NCI-H1092 treated with DMSO at 0.1 percent for 48 hours (cell line): ENCODE measurements at regions not wholly inside any gene's neighbourhood (a gene's known extent, or its start where the extent isn't known, plus 50 kb on each side); places are given as distances from the start of the nearest gene placed in this dataset.

Experiments used
- DNase-seq: peaks from one replicate; lab custom pipeline; 2025; lab: John Stamatoyannopoulos, UW

GRCh38 chr2:16120591-16121180 is 180.3 kb downstream of the MYCN start:
- DNase-seq: no peak

DNA sequence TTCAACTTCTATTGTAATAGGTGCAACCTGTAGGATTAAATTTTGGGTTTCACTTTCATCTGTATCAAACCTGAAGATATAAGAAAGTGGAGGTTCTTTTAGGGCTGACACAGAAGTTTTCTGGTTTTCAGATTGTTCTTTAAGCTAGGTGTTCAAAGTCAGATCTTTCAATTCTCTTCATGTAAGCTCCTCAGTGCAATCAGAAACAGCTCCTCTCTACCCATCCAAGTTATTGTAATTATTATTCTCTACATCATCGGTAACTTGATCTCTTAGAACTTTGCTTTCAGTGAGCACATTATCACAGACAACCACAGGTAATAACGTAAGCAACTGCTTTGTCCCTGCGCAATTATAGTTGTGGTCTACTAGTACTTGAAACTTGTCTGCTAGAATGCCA is 179.4 kb downstream of the MYCN start:
- no peak for DNase-seq

GRCh38 chr2:16118611-16119590 is 178.6 kb downstream of the MYCN start:
- no peak for DNase-seq

GRCh38 chr2:16117791-16118610 is 177.7 kb downstream of the MYCN start:
- no peak for DNase-seq

DNA sequence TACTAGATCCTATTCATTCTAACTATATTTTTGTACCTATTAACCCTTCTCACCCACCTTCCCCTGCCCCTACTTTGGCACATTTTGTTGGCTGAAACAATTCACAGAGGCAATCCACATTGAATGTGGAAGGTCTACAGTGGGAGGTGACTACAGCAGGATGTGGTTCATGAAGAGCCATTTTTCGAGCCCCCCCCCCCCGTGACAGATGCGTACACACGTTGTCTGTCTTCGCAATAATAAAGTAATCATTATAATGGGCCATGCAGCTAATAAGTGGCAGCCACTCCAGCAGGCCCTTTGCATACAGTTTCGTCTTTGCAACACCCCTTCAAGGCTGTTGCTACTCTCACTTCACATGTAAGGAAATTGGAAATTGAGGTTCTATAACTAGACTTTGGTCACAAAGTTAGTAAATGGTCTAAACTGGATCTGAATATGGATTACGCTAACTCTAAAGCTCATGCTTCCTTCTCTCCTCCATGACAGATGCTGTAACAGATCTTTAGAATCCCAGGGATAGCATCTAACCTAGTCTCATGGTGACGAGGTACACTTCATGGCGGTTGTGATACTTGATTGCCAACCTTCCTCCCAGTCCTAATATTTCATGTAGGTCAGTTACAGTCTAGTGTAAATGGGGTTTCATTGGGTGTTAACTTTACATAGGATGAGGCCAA is 176.8 kb downstream of the MYCN start:
- DNase-seq: no peak

DNA sequence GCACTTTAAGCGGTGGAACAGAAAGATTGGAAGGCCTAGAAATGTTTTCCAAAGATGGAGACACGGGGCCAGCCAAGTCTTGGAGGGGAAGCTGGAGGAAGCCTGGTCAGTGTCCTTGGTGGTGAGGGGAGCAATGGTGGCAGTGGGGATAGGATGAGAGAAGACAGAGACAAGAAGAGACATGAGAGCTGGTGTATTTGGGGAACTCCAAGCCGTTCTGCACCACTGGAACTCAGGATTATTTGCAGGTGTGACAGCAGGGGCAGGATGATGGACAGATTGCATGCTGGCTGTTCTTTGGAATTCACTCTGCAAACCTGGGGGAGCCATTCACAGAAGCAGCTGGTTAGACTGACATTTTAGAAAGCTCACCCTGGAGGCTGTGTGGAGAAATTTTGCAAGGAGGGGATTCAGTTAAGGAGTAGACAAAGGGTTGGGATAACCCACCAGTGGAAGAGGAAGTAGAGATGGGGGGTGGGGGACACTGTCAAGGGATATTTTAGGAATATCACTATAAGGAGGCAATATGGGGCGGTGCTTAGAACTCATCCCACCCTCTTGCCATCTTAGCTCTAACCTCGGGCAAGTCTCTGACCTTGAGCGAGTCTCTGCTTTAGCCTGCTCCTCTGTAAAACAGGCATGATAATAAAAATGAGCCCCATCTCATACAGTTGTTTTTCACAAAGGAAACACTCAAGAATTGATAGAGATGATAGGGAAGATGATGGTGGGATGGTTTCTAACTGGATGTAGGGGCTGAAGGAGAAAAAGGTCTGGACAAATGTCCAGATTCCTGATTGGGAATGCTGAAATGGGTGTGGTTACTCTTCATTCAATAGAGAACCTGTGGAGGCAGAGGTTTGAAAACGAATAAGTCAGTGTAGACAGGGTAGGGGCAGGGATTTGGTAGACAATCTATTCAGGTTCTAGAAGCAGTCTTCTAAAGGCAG is 175.8 kb downstream of the MYCN start:
- no peak for DNase-seq

GRCh38 chr2:16115291-16115690 is 174.9 kb downstream of the MYCN start:
- DNase-seq: no peak

DNA sequence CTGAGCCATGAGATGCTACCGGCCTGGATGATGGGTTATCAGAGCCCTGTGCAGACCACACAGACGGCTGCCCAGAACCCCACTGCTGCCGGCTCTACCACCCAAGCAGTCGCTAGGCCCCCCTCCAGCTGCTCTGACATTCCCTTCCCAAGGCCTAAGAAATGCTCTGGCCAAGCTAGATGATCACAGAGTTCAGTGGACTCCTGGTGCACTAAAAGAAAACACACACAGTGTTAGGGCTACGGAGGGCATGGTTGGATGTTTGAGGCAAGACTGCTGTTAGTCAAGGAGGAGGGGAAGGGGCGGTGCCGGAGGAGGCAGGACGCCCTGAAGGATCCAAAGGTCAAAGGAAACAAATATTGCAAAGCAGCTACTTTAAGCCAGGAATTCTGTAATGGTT is 174.5 kb downstream of the MYCN start:
- DNase-seq: no peak

- DNase-seq: no peak
These were observed 173.7 kb downstream of the MYCN start for GRCh38 chr2:16114070-16114469.

DNA sequence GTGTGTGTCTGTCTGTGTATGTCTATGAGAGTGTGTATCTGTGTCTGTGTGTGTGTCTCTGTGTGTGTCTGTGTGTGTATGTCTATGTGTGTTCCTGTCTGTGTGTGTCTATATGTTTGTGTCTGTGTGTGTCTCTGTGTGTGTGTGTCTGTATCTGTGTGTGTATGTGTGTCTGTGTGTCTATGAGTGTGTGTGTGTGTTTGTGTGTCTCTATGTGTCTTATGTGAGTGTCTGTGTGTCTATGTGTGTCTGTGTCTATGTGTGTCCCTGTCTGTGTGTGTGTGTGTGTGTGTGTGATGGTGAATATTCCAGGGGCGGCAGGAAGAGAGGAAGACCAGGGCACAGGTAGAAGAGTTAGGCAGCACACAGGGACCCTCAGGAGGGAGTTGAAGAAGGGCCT is 173.2 kb downstream of the MYCN start:
- DNase-seq: no peak

DNA sequence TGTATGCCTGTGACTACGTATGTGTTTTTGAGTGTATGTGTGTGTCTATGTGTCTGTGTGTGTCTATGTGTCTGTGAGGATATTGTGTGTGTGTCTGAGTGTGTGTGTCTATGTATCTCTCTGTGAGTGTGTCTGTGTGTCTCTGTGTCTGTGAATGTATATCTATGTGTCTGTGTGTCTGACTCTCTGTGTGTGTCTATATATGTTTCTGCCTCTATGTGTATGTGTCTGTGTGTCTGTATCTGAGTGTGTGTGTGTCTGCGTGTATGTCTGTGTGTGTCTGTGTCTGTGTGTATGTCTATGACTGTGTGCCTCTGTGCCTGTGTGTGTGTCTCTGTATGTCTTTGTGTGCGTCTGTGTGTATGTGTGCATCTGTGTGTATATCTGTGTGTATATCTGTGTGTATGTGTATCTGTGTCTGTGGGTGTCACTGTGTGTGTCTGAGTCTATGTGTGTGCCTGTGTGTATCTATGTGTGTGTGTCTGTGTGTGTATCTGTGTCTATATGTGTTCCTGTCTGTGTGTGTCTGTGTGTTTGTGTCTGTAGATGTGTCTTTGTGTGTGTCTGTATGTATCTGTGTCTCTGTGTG is 172.7 kb downstream of the MYCN start:
- DNase-seq: no peak

DNA sequence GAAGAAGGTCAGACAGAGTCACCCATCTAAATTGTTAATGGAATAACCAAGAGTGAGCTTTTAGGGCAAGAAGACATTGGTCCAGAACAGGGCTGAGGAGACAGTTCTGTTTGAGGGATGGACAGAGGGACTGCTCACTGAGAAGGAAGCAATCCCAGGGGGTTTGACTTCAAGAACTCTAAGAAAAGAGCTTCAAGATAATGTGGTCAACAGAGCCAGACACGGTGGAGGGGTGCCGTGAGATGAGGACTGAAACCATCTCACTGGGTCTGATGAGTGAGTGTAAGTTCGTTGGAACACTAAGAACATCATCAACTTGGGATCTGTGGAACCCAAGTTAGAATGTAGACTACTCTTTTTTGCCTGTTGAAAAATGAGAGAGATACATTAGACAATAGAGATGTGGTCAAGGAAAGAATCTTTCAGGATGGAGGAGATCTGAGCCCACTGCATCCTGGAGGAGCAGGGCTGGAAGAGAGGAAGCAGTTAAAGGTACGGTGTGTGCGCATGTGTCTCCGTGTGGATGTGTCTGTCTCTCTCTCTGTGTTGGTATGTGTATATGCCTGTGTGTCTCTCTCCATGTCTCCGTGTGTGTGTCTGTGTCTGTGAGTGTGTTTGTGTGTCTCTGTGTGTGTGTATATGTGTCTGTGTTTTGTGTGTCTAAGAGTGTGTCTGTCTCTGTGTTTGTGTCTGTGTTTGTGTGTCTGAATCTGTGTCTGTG is 172.1 kb downstream of the MYCN start:
- no peak for DNase-seq

GRCh38 chr2:16111838-16112210 is 171.5 kb downstream of the MYCN start:
- no peak for DNase-seq

DNA sequence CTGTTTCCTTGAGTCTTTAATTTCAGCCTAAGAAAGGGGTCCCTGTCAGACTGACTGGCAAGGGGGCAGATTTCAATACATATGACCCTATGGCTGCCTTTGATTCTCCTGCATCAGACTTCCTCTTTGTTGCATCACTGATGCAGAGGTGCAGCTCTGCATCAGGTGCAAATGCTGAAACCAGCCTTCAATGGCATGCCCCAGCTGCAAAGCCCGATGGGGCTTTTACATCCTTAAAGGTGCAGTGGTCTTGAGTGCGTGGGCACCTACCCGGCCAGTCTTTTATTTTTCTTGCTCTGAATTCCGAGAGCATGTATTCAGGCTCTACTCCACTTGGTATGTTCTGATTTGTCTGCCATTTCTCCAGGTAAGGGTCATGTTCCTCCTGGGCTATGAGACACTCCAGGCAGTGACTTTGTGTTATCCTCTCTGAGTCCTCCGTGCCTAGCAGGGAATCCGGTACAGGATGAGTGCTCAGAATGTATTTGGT is 169.5 kb downstream of the MYCN start:
- no peak for DNase-seq

GRCh38 chr2:16109368-16109820 is 169.0 kb downstream of the MYCN start:
- no peak for DNase-seq

DNA sequence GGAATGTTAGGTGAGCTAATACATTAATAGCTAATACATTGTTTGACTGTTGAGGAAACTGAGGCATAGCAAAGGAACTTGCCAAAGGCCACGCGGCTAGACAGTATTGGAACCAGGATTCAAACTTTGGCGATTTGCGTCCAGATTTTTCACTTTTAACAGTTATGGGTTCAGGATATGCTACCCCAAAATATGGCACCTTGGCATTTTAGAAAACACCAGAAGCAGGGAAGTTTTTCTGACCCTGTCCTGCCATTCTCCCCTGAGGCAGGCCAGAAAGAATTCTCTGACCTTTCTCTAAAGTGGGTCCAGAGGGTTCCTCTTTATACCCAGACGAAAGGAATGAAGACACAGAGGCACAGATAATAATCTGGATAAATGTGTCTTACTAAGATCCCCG is 166.9 kb downstream of the MYCN start:
- DNase-seq: no peak

- DNase-seq: no peak
These were observed 166.3 kb downstream of the MYCN start for GRCh38 chr2:16106619-16107018.

DNA sequence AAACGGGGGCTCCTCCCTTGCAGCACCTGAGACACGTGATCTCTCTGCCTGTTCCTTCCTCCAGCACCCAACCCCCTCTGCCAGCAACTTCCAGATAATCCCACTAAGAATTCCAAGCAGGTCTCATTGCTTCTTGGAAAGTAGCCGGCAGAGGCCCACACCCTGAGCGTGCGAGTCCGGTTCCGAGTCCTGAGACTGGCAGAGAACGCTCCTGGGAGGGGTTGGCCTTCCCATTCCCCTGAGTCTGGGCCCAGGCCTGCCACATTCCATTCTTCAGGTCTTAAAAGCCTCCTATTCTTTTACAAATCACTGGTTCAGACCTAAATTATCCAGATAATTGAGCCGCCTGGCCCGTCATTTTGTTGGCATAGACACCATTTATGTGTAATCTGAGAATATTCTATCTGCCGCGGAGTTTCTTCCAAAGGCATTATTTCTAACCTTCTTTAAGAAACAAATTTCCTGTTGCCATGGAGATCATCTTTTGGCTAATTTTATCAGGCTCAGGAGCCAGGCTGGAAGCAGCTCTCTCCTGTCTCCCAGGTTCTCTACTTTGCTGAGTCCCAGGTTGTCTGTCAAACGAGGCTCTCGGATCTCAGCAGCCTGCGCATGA is 165.4 kb downstream of the MYCN start:
- no peak for DNase-seq
